ENCODE measurements at regions not wholly inside any gene's neighbourhood (a gene's known extent, or its start where the extent isn't known, plus 50 kb on each side); places are given as distances from the start of the nearest gene placed in this dataset.

- no peak for TF ChIP-seq EZH2 (IDR thresholded peaks at IDR 0.05; ENCODE audit: borderline replicate concordance, low read depth, low read length, severe bottlenecking)
- TF ChIP-seq, protein P1, sequence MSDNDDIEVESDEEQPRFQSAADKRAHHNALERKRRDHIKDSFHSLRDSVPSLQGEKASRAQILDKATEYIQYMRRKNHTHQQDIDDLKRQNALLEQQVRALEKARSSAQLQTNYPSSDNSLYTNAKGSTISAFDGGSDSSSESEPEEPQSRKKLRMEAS (IDR thresholded peaks at IDR 0.05; ENCODE audit: insufficient read depth, insufficient read length): no peak
- TF ChIP-seq JUN (IDR thresholded peaks at IDR 0.05; ENCODE audit: borderline replicate concordance, insufficient read depth, insufficient read length, low read depth): no peak
Measured at GRCh38 chr1:163674236-163674635, 352.5 kb downstream of the NUF2 start.
